Adrenal gland (tissue), 9 donors: ENCODE measurements at regions not wholly inside any gene's neighbourhood (a gene's known extent, or its start where the extent isn't known, plus 50 kb on each side); places are given as distances from the start of the nearest gene placed in this dataset.

Source experiments
- DNase-seq, 7 donors: peaks; one replicate each; pipeline ENCODE4 v3.0.0-alpha.2; 2019 to 2020
- H3K27ac ChIP-seq, 5 donors: fragments of 200-600 bp; sonication (generic) in 4 of 5; 1 replicate in 3 of 5; 2 replicates in 2 of 5; pipeline versions ENCODE4 v1.5.1 to v1.8.0; 2016 to 2020; ENCODE audit warnings: mild to moderate bottlenecking in 1 of 5
- H3K27me3 ChIP-seq: fragments of 200-600 bp; 2 replicates; pipeline ENCODE4 v1.8.0; 2021
- H3K36me3 ChIP-seq, 2 donors: fragments of 200-600 bp; replicated peaks in 1 of 2; 1 replicate in 1 of 2; 2 replicates in 1 of 2; pipeline versions ENCODE4 v1.5.1 to v1.8.0; 2018 to 2022
- H3K4me1 ChIP-seq, 2 donors: fragments of 200-600 bp; replicated peaks in 1 of 2; 1 replicate in 1 of 2; 2 replicates in 1 of 2; pipeline versions ENCODE4 v1.5.1 to v1.8.0; 2018 to 2021
- H3K4me3 ChIP-seq, 4 donors: fragments of 200-600 bp; sonication (generic) in 3 of 4; one replicate each; pipeline ENCODE4 v1.5.1; 2016 to 2018
- H3K9me3 ChIP-seq, 3 donors: fragments of 200-600 bp; sonication (generic) in 1 of 3; replicated peaks in 1 of 3; 1 replicate in 2 of 3; 2 replicates in 1 of 3; pipeline versions ENCODE4 v1.5.1 to v1.8.0; 2016 to 2021
- CTCF ChIP-seq, 6 experiments: fragments of 450-650 bp in 4 of 6; fragments of 200-600 bp in 2 of 6; sonication (generic) in 1 of 6; IDR thresholded peaks; 1 replicate in 5 of 6; 2 replicates in 1 of 6; pipeline versions ENCODE4 v1.5.1 to v1.8.0; 2016 to 2021; ENCODE audit warnings: antibody characterized with exemption in 6 of 6, mild to moderate bottlenecking in 2 of 6, moderate library complexity in 1 of 6
- POLR2A ChIP-seq, 2 donors: fragments of 450-650 bp; IDR thresholded peaks; one replicate each; pipeline ENCODE4 v1.6.1; 2017; ENCODE audit warnings: antibody characterized with exemption in 2 of 2, mild to moderate bottlenecking in 2 of 2, moderate library complexity in 1 of 2
- WGBS, 4 donors: extraction: QIAGEN DNeasy Blood & Tissue Kit in 2 of 4; methylation state at CpG; one replicate each; pipeline versions ENCODE4 v1.1.5 to v1.1.7; 2013 to 2017; 5-methylcytosine and 5-hydroxymethylcytosine counted together
- intact Hi-C, 2 donors: fragments of 100-400 bp; cut with DNase I; formaldehyde crosslinking; loops; one replicate each; pipeline versions ENCODE4 v1.14.1 to v1.15.0; 2022 to 2023
- donor health status: healthy with polysubstance abuse.
- donor health status: Bipolar disorder and iron deficiency.
- donor health status: DM: yes; HTN: yes; CAD: no.
- donor health status: DM: no; HTN: no; CAD: no.
- donor health status: DM: no; HTN: no; CAD: no.

DNA sequence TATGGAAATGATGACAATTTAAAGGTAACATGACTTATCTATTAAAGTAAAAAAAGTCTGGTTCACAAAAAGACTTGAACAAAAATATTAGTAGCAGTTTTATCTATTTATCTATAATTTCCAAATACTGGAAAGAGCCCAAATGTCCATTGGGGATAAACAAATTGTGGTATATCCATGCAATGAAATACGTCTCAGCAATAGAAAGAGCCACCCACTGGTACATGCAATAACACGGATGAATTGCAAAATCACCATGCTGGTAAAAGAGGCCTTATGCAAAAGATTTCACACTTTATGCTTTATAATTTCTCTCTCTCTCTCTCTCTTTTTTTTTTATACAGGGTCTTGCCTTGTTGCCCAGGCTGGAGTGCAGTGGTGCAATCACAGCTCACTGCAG is 91.4 kb upstream of the ASAP2 start:
- WGBS, 4 donors: 84 to 93% (median 89%) methylated on average over 2 of the region's 2 CpGs
- TF ChIP-seq CTCF (IDR thresholded peaks at IDR 0.05) (no peak), POLR2A (IDR thresholded peaks at IDR 0.05) (no peak)
- intact Hi-C loops: no loop called here
- Histone ChIP-seq H3K9me3 (no peaks in the 10 kb centered on the region), H3K36me3 (no peaks in the 10 kb centered on the region), H3K4me3 (no peak overlapping the region), H3K4me1 (no peaks in the 10 kb centered on the region), H3K27me3 (no peaks in the 10 kb centered on the region), H3K27ac (no peak overlapping the region)
- no peak for DNase-seq

GRCh38 chr2:9114458-9114857 is 92.2 kb upstream of the ASAP2 start:
- DNase-seq: no peak
- H3K4me3 ChIP-seq: no peak overlapping the region
- intact Hi-C loops: no loop called here
- H3K27ac ChIP-seq: no peak overlapping the region
- H3K36me3 ChIP-seq: no peaks in the 10 kb centered on the region
- H3K9me3 ChIP-seq: no peaks in the 10 kb centered on the region
- TF ChIP-seq POLR2A (IDR thresholded peaks at IDR 0.05) (no peak), CTCF (IDR thresholded peaks at IDR 0.05) (no peak)
- H3K27me3 ChIP-seq: no peaks in the 10 kb centered on the region
- no peaks in the 10 kb centered on the region for H3K4me1 ChIP-seq
- WGBS, 4 donors: 75 to 86% (median 79%) methylated on average over 3 of the region's 3 CpGs

GRCh38 chr2:9113916-9114315 is 92.7 kb upstream of the ASAP2 start:
- no peak overlapping the region for H3K27ac ChIP-seq
- H3K27me3 ChIP-seq: no peaks in the 10 kb centered on the region
- no peak for DNase-seq
- no peaks in the 10 kb centered on the region for H3K4me1 ChIP-seq
- no peak for TF ChIP-seq CTCF (IDR thresholded peaks at IDR 0.05)
- no peak for TF ChIP-seq POLR2A (IDR thresholded peaks at IDR 0.05)
- H3K9me3 ChIP-seq: no peaks in the 10 kb centered on the region
- intact Hi-C loops: no loop called here
- H3K4me3 ChIP-seq: no peak overlapping the region
- no peaks in the 10 kb centered on the region for H3K36me3 ChIP-seq
- 68 to 79% (median 73%) methylated on average over 5 of the region's 5 CpGs for whole genome bisulfite sequencing, 4 donors

GRCh38 chr2:9113262-9113661 is 93.3 kb upstream of the ASAP2 start:
- no peak for TF ChIP-seq POLR2A (IDR thresholded peaks at IDR 0.05)
- no peak for TF ChIP-seq CTCF (IDR thresholded peaks at IDR 0.05)
- no peak for DNase-seq
- Histone ChIP-seq H3K9me3 (no peaks in the 10 kb centered on the region), H3K4me3 (no peak overlapping the region), H3K36me3 (no peaks in the 10 kb centered on the region), H3K4me1 (no peaks in the 10 kb centered on the region), H3K27me3 (no peaks in the 10 kb centered on the region), H3K27ac (no peak overlapping the region)
- 77 to 91% (median 86%) methylated on average over 6 of the region's 6 CpGs for WGBS, 4 donors
- intact Hi-C loops: no loop called here
